H1 (cell line): ENCODE measurements at regions not wholly inside any gene's neighbourhood (a gene's known extent, or its start where the extent isn't known, plus 50 kb on each side); places are given as distances from the start of the nearest gene placed in this dataset.

ENCODE experiments used
- CTCF ChIA-PET: fragments of 300-600 bp; sonication (Branson Sonifier 250); formaldehyde crosslinking; loops from one replicate; lab custom pipeline; 2021; ENCODE audit not compliant: partially characterized antibody; lab: Charles Lee
- POLR2A ChIA-PET: fragments of 300-600 bp; sonication (Branson Sonifier 250); formaldehyde crosslinking; loops from one replicate; lab custom pipeline; 2021; ENCODE audit warnings: inconsistent platforms; ENCODE audit not compliant: partially characterized antibody; lab: Charles Lee
- DNase-seq, 2 experiments: peaks; one replicate each; pipeline versions ENCODE4 v3.0.0 to v3.0.0-alpha.2; 2010 to 2022; ENCODE audit warnings: low spot score in 2 of 2, low read depth in 1 of 2, mixed read lengths in 1 of 2
- FAIRE-seq: peaks from 2 replicates; lab custom pipeline; 2011; peaks lifted over from hg19 to GRCh38; lab: Jason Lieb, UNC
- H2AFZ ChIP-seq: 2 replicates; pipeline ENCODE4 v1.8.1; 2012; ENCODE audit warnings: low read length, inconsistent platforms
- H2AK5ac ChIP-seq: 2 replicates; pipeline ENCODE4 v1.6.1; 2013; ENCODE audit warnings: low read depth, low read length
- H2BK120ac ChIP-seq: replicated peaks from 2 replicates; pipeline ENCODE3; 2013; ENCODE audit warnings: low read depth, low read length, inconsistent platforms
- H2BK12ac ChIP-seq: 2 replicates; pipeline ENCODE4 v1.6.1; 2013; ENCODE audit warnings: low read depth, low read length
- H2BK15ac ChIP-seq: 2 replicates; pipeline ENCODE4 v1.6.1; 2013; ENCODE audit warnings: low read length
- H2BK20ac ChIP-seq: 2 replicates; pipeline ENCODE4 v1.6.1; 2013; ENCODE audit warnings: low read length
- H2BK5ac ChIP-seq: 2 replicates; pipeline ENCODE4 v1.6.1; 2013; ENCODE audit warnings: low read depth, low read length
- H3K14ac ChIP-seq: 2 replicates; pipeline ENCODE4 v1.6.1; 2013; ENCODE audit warnings: inconsistent platforms; ENCODE audit not compliant: insufficient read length
- H3K18ac ChIP-seq: 2 replicates; pipeline ENCODE4 v1.6.1; 2013; ENCODE audit warnings: low read length; ENCODE audit errors: extremely low read depth
- H3K23ac ChIP-seq: 2 replicates; pipeline ENCODE4 v1.6.1; 2013; ENCODE audit warnings: inconsistent platforms; ENCODE audit not compliant: insufficient read length
- H3K23me2 ChIP-seq: 2 replicates; pipeline ENCODE4 v1.6.1; 2013; ENCODE audit warnings: low read depth, low read length
- H3K27ac ChIP-seq: 2 replicates; pipeline ENCODE4 v1.6.1; 2011; ENCODE audit warnings: low read depth, low read length, inconsistent platforms
- H3K27me3 ChIP-seq, 4 experiments: replicated peaks in 1 of 4; 1 replicate in 1 of 4; 2 replicates in 3 of 4; pipeline versions ENCODE4 v1.6.1 to v1.8.1; 2011 to 2013; ENCODE audit warnings: low read length in 3 of 4, mild to moderate bottlenecking in 3 of 4, inconsistent platforms in 2 of 4, mixed read lengths in 2 of 4, moderate library complexity in 1 of 4; ENCODE audit not compliant: control insufficient read depth in 3 of 4, insufficient read depth in 3 of 4; ENCODE audit errors: extremely low read depth in 1 of 4
- H3K36me3 ChIP-seq, 4 experiments: 2 replicates each; pipeline versions ENCODE4 v1.6.1 to v1.8.1; 2011 to 2013; ENCODE audit warnings: mild to moderate bottlenecking in 4 of 4, low read length in 3 of 4, moderate library complexity in 2 of 4, control low read depth in 1 of 4, inconsistent platforms in 1 of 4; ENCODE audit not compliant: insufficient read depth in 4 of 4, control insufficient read depth in 2 of 4
- H3K4ac ChIP-seq: replicated peaks from 2 replicates; pipeline ENCODE3; 2013; ENCODE audit warnings: low read length, low read depth, mixed read lengths, inconsistent platforms; ENCODE audit not compliant: insufficient read length
- H3K4me1 ChIP-seq, 4 experiments: replicated peaks in 1 of 4; 1 replicate in 1 of 4; 2 replicates in 3 of 4; pipeline versions ENCODE4 v1.6.1 to v1.8.1; 2011 to 2013; ENCODE audit warnings: low read length in 3 of 4, inconsistent platforms in 2 of 4, mixed read lengths in 1 of 4; ENCODE audit not compliant: insufficient read depth in 4 of 4, control insufficient read depth in 3 of 4
- H3K4me2 ChIP-seq, 2 experiments: 2 replicates each; pipeline versions ENCODE4 v1.6.1 to v1.8.1; 2011 to 2013; ENCODE audit warnings: low read depth in 2 of 2, low read length in 2 of 2, control low read depth in 1 of 2, inconsistent platforms in 1 of 2, mild to moderate bottlenecking in 1 of 2; ENCODE audit not compliant: insufficient read depth in 1 of 2
- H3K4me3 ChIP-seq, 4 experiments: fragments of 200-600, 300-600 bp in 1 of 4; sonication (generic), shearing (Covaris generic), sonication (Bioruptor Twin) in 1 of 4; 2 replicates each; pipeline versions ENCODE4 v1.5.1 to v1.8.1; 2011 to 2016; ENCODE audit warnings: low read length in 4 of 4, low read depth in 3 of 4, control low read depth in 2 of 4, inconsistent platforms in 2 of 4, mild to moderate bottlenecking in 2 of 4, mixed read lengths in 1 of 4, moderate library complexity in 1 of 4; ENCODE audit not compliant: insufficient read depth in 2 of 4; ENCODE audit errors: extremely low read depth in 1 of 4
- H3K56ac ChIP-seq: replicated peaks from 2 replicates; pipeline ENCODE3; 2013; ENCODE audit warnings: low read depth, mild to moderate bottlenecking, mixed read lengths, low read length, inconsistent platforms; ENCODE audit not compliant: insufficient read length
- H3K79me1 ChIP-seq: 2 replicates; pipeline ENCODE4 v1.6.1; 2013; ENCODE audit warnings: low read depth, low read length, control low read depth
- H3K79me2 ChIP-seq, 2 experiments: 2 replicates each; pipeline versions ENCODE4 v1.6.1 to v1.8.1; 2012 to 2013; ENCODE audit warnings: low read length in 2 of 2, mild to moderate bottlenecking in 2 of 2, inconsistent platforms in 1 of 2; ENCODE audit not compliant: insufficient read depth in 2 of 2, control insufficient read depth in 1 of 2
- H3K9ac ChIP-seq, 4 experiments: replicated peaks in 1 of 4; 1 replicate in 1 of 4; 2 replicates in 3 of 4; pipeline versions ENCODE4 v1.6.1 to v1.8.1; 2011 to 2013; ENCODE audit warnings: low read depth in 3 of 4, low read length in 3 of 4, control low read depth in 2 of 4, mild to moderate bottlenecking in 2 of 4, moderate library complexity in 2 of 4, inconsistent platforms in 1 of 4; ENCODE audit errors: extremely low read depth in 1 of 4
- H3K9me3 ChIP-seq, 2 experiments: 2 replicates each; pipeline versions ENCODE4 v1.6.1 to v1.8.1; 2012 to 2013; ENCODE audit warnings: mild to moderate bottlenecking in 2 of 2, moderate library complexity in 2 of 2, control low read depth in 1 of 2, inconsistent platforms in 1 of 2, low read depth in 1 of 2, low read length in 1 of 2, mixed read lengths in 1 of 2; ENCODE audit not compliant: insufficient read depth in 2 of 2
- H4K20me1 ChIP-seq, 2 experiments: replicated peaks in 1 of 2; 2 replicates each; pipeline versions ENCODE3 to v1.8.1; 2011 to 2013; ENCODE audit warnings: inconsistent platforms in 2 of 2, low read length in 2 of 2, mild to moderate bottlenecking in 1 of 2; ENCODE audit not compliant: insufficient read depth in 2 of 2, control insufficient read depth in 1 of 2
- H4K5ac ChIP-seq: 2 replicates; pipeline ENCODE4 v1.6.1; 2013; ENCODE audit warnings: low read length, low read depth, mixed read lengths, inconsistent platforms; ENCODE audit not compliant: insufficient read length
- H4K8ac ChIP-seq: 2 replicates; pipeline ENCODE4 v1.8.0; 2013; ENCODE audit warnings: mild to moderate bottlenecking, moderate library complexity, low read length, inconsistent platforms; ENCODE audit not compliant: insufficient read depth; ENCODE audit errors: extremely low read depth
- H4K91ac ChIP-seq: replicated peaks from 2 replicates; pipeline ENCODE3; 2013; ENCODE audit warnings: low read length, mixed read lengths, inconsistent platforms; ENCODE audit not compliant: insufficient read length
- CEBPB ChIP-seq: IDR thresholded peaks from 2 replicates; pipeline ENCODE4 v1.6.1; 2012; ENCODE audit warnings: low read depth, low read length
- KDM4A ChIP-seq: IDR thresholded peaks from one replicate; pipeline ENCODE4 v1.7.1; 2012; ENCODE audit warnings: low read depth, mild to moderate bottlenecking, moderate library complexity, low read length, inconsistent platforms; ENCODE audit not compliant: severe bottlenecking
- WGBS, 2 experiments: shearing (Covaris generic) in 1 of 2; methylation state at CpG; one replicate each; pipeline versions ENCODE4 v1.1.6 to v1.1.7; 2013 to 2015; ENCODE audit warnings: low lambda C conversion rate in 2 of 2, mixed read lengths in 2 of 2, inconsistent platforms in 1 of 2, low coverage in 1 of 2, missing lambda C conversion rate in 1 of 2; ENCODE audit not compliant: insufficient replicate concordance in 2 of 2, insufficient coverage in 1 of 2, insufficient read length in 1 of 2; ENCODE audit errors: extremely low coverage in 1 of 2, missing lambda C conversion rate in 1 of 2; 5-methylcytosine and 5-hydroxymethylcytosine counted together
- TF ChIP-seq, protein P1 (sequence below): IDR thresholded peaks from 2 replicates; pipeline ENCODE4 v1.6.1; 2012; ENCODE audit warnings: inconsistent platforms

DNA sequence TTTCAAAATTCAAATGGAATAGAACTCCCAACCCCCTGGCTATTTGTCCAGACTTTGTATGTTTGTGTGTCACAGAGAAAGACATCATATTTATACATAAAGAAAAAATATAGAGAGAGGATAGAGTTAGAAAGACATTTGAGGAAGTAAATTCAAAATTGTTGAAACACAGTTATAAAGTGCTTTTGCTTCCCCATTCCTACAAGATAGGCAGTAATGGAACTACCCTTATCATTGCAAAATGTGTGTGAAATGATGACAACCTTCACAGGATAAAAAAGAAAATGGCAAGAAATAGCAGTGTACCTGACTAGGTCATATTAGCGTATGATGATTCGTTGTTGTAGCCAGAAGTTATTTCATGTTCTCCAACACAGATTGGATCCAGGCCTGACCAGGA lies 63.1 kb downstream of the FZD1 start:
- no peak overlapping the region for H2BK120ac ChIP-seq
- no peak overlapping the region for H3K9ac ChIP-seq
- TF ChIP-seq, protein P1, sequence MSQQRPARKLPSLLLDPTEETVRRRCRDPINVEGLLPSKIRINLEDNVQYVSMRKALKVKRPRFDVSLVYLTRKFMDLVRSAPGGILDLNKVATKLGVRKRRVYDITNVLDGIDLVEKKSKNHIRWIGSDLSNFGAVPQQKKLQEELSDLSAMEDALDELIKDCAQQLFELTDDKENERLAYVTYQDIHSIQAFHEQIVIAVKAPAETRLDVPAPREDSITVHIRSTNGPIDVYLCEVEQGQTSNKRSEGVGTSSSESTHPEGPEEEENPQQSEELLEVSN: no peak
- TF ChIP-seq KDM4A: no peak
- TF ChIP-seq CEBPB: no peak
- no peaks in the 10 kb centered on the region for H4K20me1 ChIP-seq
- CTCF ChIA-PET: no interaction called here
- H2BK20ac ChIP-seq: no peak overlapping the region
- H2BK15ac ChIP-seq: no peak overlapping the region
- no peak overlapping the region for H3K4me2 ChIP-seq
- H3K27me3 ChIP-seq: peaks cover 0 to 2% (median 0%) of the 10 kb centered on the region in 4 experiments; a peak in 1 of 7 replicates
- H4K91ac ChIP-seq: no peak overlapping the region
- DNase-seq: no peak
- H2AFZ ChIP-seq: no peak overlapping the region
- WGBS, 2 experiments: 97% methylated on average over 2 of the region's 2 CpGs; no CpG with 5 or more reads in 1 of the 2 experiments
- FAIRE-seq: no peak
- no peak overlapping the region for H4K5ac ChIP-seq
- no peak overlapping the region for H4K8ac ChIP-seq
- H3K56ac ChIP-seq: no peak overlapping the region
- H3K4ac ChIP-seq: no peak overlapping the region
- no peaks in the 10 kb centered on the region for H3K79me2 ChIP-seq
- H3K36me3 ChIP-seq: no peaks in the 10 kb centered on the region
- POLR2A ChIA-PET: no interaction called here
- H3K14ac ChIP-seq: no peak overlapping the region
- H3K23me2 ChIP-seq: no peaks in the 10 kb centered on the region
- H3K9me3 ChIP-seq: no peaks in the 10 kb centered on the region
- no peak overlapping the region for H3K4me3 ChIP-seq
- no peak overlapping the region for H3K27ac ChIP-seq
- H2BK12ac ChIP-seq: no peak overlapping the region
- no peak overlapping the region for H3K18ac ChIP-seq
- no peaks in the 10 kb centered on the region for H3K79me1 ChIP-seq
- no peak overlapping the region for H3K23ac ChIP-seq
- H2BK5ac ChIP-seq: no peak overlapping the region
- H3K4me1 ChIP-seq: peaks cover 0 to 8% (median under 1%) of the 10 kb centered on the region in 4 experiments; a peak in 1 of 7 replicates
- no peak overlapping the region for H2AK5ac ChIP-seq
